ENCODE measurements at regions not wholly inside any gene's neighbourhood (a gene's known extent, or its start where the extent isn't known, plus 50 kb on each side); places are given as distances from the start of the nearest gene placed in this dataset.

DNA sequence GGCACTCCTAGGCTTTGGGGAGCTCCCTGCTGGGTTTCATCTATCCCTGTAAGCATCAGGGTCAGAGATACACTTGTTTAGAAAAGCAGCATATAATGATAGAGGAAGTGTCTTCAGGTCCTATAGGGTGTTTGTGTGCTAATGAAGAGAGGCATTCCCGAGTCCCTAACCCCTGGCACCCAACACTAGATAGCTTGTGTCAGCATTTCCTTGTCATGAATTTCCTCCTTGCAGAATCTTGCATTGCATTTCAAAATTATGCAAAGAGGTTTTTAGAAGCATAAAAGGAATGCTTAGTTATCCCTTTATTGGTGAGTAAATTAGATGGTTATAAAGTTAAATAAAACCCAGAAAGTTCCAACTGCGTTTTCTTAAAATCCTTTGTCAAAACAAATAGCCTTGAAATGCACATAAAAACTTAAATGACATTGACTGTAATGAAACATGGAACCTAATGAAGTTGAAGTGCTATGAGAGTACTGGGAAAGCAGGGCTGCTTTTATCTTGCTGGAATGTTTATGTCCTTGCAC is 63.7 kb upstream of the LHCGR start:
- H3K9me3 Mint-ChIP-seq: peaks cover 2% of the 10 kb centered on the region
- DNase-seq (no peak), ATAC-seq (no peak)
- CTCF ChIA-PET: no interaction called here
- H3K27ac Mint-ChIP-seq: no peak overlapping the region
- H3K27me3 Mint-ChIP-seq: peaks cover 5% of the 10 kb centered on the region
- no peaks in the 10 kb centered on the region for H3K4me1 Mint-ChIP-seq (ENCODE audit: low read depth)
- TF ChIP-seq, protein P1, sequence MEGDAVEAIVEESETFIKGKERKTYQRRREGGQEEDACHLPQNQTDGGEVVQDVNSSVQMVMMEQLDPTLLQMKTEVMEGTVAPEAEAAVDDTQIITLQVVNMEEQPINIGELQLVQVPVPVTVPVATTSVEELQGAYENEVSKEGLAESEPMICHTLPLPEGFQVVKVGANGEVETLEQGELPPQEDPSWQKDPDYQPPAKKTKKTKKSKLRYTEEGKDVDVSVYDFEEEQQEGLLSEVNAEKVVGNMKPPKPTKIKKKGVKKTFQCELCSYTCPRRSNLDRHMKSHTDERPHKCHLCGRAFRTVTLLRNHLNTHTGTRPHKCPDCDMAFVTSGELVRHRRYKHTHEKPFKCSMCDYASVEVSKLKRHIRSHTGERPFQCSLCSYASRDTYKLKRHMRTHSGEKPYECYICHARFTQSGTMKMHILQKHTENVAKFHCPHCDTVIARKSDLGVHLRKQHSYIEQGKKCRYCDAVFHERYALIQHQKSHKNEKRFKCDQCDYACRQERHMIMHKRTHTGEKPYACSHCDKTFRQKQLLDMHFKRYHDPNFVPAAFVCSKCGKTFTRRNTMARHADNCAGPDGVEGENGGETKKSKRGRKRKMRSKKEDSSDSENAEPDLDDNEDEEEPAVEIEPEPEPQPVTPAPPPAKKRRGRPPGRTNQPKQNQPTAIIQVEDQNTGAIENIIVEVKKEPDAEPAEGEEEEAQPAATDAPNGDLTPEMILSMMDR (IDR thresholded peaks at IDR 0.05): no peak
- H3K4me3 Mint-ChIP-seq: no peak overlapping the region
- no peaks in the 10 kb centered on the region for H3K36me3 Mint-ChIP-seq (ENCODE audit: low read depth)
- POLR2A ChIA-PET: no interaction called here
- intact Hi-C loops (cut with micrococcal nuclease): no loop called here

DNA sequence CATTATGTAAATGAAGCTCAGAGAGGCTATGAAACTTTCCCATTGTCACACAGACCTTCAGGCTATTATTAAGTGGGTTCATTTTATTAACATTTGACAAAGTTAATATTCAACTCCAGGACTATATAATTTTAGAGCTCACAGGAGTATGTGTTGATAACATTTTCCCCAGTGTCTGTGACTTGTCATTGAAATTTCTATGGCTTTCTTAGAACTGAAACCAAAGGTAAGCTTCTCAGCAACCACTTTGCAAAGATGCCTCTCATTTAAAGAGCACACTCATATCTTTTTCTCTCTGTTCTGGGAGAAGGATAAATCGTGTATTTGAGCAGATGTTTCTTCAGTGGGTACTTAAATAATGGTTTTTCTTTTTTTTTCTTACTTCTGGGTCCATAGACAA is 61.8 kb upstream of the LHCGR start:
- ChIA-PET CTCF (no interaction called here), POLR2A (no interaction called here)
- no peak overlapping the region for H3K4me3 Mint-ChIP-seq
- TF ChIP-seq, protein P1 (IDR thresholded peaks at IDR 0.05): no peak
- H3K27ac Mint-ChIP-seq: no peak overlapping the region
- no peaks in the 10 kb centered on the region for H3K36me3 Mint-ChIP-seq (ENCODE audit: low read depth)
- peaks cover 2% of the 10 kb centered on the region for H3K9me3 Mint-ChIP-seq
- peaks cover 5% of the 10 kb centered on the region for H3K27me3 Mint-ChIP-seq
- ATAC-seq: no peak
- intact Hi-C loops (cut with micrococcal nuclease): no loop called here
- DNase-seq: no peak
- no peaks in the 10 kb centered on the region for H3K4me1 Mint-ChIP-seq (ENCODE audit: low read depth)

DNA sequence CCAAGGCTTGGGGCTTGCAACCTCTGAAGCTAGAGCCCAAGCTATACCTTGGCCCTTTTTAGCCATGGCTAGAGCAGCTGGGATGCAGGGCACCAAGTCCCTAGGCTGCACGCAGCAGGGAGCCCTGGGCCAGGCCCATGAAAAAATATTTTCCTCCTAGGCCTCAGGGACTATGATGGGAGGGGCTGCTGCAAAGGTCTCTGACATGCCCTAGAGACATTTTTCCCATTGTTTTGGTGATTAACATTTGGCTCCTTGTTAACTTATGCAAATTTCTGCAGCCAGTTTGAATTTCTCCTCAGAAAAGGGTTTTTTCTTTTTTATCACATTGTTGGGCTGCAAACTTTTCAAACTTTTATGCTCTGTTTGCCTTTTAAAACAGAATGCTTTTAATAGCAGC is 56.9 kb upstream of the LHCGR start:
- Mint-ChIP-seq H3K9me3 (no peaks in the 10 kb centered on the region), H3K4me3 (no peak overlapping the region), H3K27ac (no peak overlapping the region), H3K4me1 (ENCODE audit: low read depth) (no peaks in the 10 kb centered on the region), H3K36me3 (ENCODE audit: low read depth) (no peaks in the 10 kb centered on the region), H3K27me3 (no peaks in the 10 kb centered on the region)
- ChIA-PET POLR2A (no interaction called here), CTCF (no interaction called here)
- DNase-seq (no peak), ATAC-seq (no peak)
- TF ChIP-seq, protein P1 (IDR thresholded peaks at IDR 0.05): no peak
- intact Hi-C loops (cut with micrococcal nuclease): no loop called here

DNA sequence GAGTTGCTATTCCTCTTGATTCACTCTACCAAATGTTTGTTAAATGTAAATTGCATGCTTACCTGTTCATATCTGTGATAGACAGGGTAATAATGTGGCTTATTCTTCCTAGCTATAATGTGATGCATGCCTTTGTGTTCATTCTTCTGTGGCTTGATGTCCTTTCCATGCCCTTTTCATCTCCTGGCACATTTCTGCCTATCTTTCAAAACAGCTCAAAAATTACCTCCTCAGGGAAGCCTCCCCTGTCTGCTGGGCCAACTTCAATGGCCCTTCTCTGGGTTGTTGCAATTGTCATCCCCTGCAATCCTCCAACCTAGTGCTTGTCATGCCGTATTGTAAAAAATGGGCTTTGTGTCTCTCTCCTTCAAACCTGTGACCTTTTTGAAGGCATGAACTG is 52.8 kb upstream of the LHCGR start:
- intact Hi-C loops (cut with micrococcal nuclease): no loop called here
- Mint-ChIP-seq H3K27me3 (no peaks in the 10 kb centered on the region), H3K36me3 (ENCODE audit: low read depth) (no peaks in the 10 kb centered on the region), H3K9me3 (no peaks in the 10 kb centered on the region), H3K4me1 (ENCODE audit: low read depth) (no peaks in the 10 kb centered on the region), H3K4me3 (no peak overlapping the region), H3K27ac (no peak overlapping the region)
- ATAC-seq (no peak), DNase-seq (no peak)
- CTCF ChIA-PET: no interaction called here
- POLR2A ChIA-PET: no interaction called here
- TF ChIP-seq, protein P1 (IDR thresholded peaks at IDR 0.05): no peak

Data from activated CD8-positive, alpha-beta T cell treated with anti-CD3 and anti-CD28 coated beads for 36 hours (primary cell).